SKM-1 (cell line): ENCODE measurements at regions not wholly inside any gene's neighbourhood (a gene's known extent, or its start where the extent isn't known, plus 50 kb on each side); places are given as distances from the start of the nearest gene placed in this dataset.

Source experiments
- DNase-seq: peaks from one replicate; lab custom pipeline; 2025; ENCODE audit not compliant: unreplicated experiment; lab: John Stamatoyannopoulos, UW

GRCh38 chr10:106520698-106521097 lies 643.8 kb downstream of the SORCS1 start:
- DNase-seq: no peak

GRCh38 chr10:106519376-106520030 lies 645.0 kb downstream of the SORCS1 start:
- no peak for DNase-seq

GRCh38 chr10:106515206-106515790 lies 649.2 kb downstream of the SORCS1 start:
- DNase-seq: no peak

- DNase-seq: no peak
Measured at GRCh38 chr10:106513352-106513771, 651.1 kb downstream of the SORCS1 start.

- no peak for DNase-seq
Measured at GRCh38 chr10:106511917-106512316, 652.6 kb downstream of the SORCS1 start.

GRCh38 chr10:106508950-106509349 lies 655.6 kb downstream of the SORCS1 start:
- no peak for DNase-seq

GRCh38 chr10:106506526-106507283 lies 657.8 kb downstream of the SORCS1 start:
- DNase-seq: no peak

- DNase-seq: no peak
Measured at GRCh38 chr10:106504536-106504935, 660.0 kb downstream of the SORCS1 start.

- DNase-seq: no peak
Measured at GRCh38 chr10:106502641-106503040, 661.9 kb downstream of the SORCS1 start.

GRCh38 chr10:106500925-106501525 lies 663.5 kb downstream of the SORCS1 start:
- no peak for DNase-seq

- DNase-seq: no peak
Measured at GRCh38 chr10:106500041-106500924, 664.2 kb downstream of the SORCS1 start.

- DNase-seq: no peak
Measured at GRCh38 chr10:106499448-106499847, 665.1 kb downstream of the SORCS1 start.

GRCh38 chr10:106498675-106499074 lies 665.8 kb downstream of the SORCS1 start:
- no peak for DNase-seq

- no peak for DNase-seq
Measured at GRCh38 chr10:106495931-106496330, 668.6 kb downstream of the SORCS1 start.

GRCh38 chr10:106493751-106494150 lies 670.8 kb downstream of the SORCS1 start:
- DNase-seq: no peak

GRCh38 chr10:106493226-106493625 lies 671.3 kb downstream of the SORCS1 start:
- no peak for DNase-seq

GRCh38 chr10:106487726-106488125 lies 676.8 kb downstream of the SORCS1 start:
- no peak for DNase-seq

GRCh38 chr10:106481598-106482275 lies 682.8 kb downstream of the SORCS1 start:
- no peak for DNase-seq

GRCh38 chr10:106479636-106480035 lies 684.9 kb downstream of the SORCS1 start:
- no peak for DNase-seq

- no peak for DNase-seq
Measured at GRCh38 chr10:106474876-106475275, 689.6 kb downstream of the SORCS1 start.
